GM08714 (cell line): ENCODE measurements at regions not wholly inside any gene's neighbourhood (a gene's known extent, or its start where the extent isn't known, plus 50 kb on each side); places are given as distances from the start of the nearest gene placed in this dataset.
A peak's percentile ranks its signal among the peaks of the same experiment; 100 is the strongest.
"Not testable (repeated sequence)": the region's sequence is repeated elsewhere in the genome, so short reads cannot be mapped to it uniquely, and the experiment has no call there.

Source experiments
- H3K4me3 ChIP-seq: fragments of 200-500 bp; sonication (Bioruptor generic); 2 replicates; pipeline ENCODE4 v1.5.1; 2014; ENCODE audit warnings: mild to moderate bottlenecking, low read length, inconsistent platforms
- ZNF274 ChIP-seq: IDR thresholded peaks from 2 replicates; pipeline ENCODE4 v1.6.1; 2012; ENCODE audit warnings: mild to moderate bottlenecking, low read depth, low read length

- no peak overlapping the region for H3K4me3 ChIP-seq
- TF ChIP-seq ZNF274 = no peak
These were observed 103.8 kb downstream of the RNASET2 start for GRCh38 chr6:166852451-166852975.

GRCh38 chr6:166851911-166852310 lies 104.4 kb downstream of the RNASET2 start:
- no peak overlapping the region for H3K4me3 ChIP-seq
- no peak for TF ChIP-seq ZNF274

GRCh38 chr6:166851426-166851825 lies 104.9 kb downstream of the RNASET2 start:
- TF ChIP-seq ZNF274 = no peak
- H3K4me3 ChIP-seq = no peak overlapping the region

GRCh38 chr6:166850677-166851076 lies 105.7 kb downstream of the RNASET2 start:
- no peak for TF ChIP-seq ZNF274

DNA sequence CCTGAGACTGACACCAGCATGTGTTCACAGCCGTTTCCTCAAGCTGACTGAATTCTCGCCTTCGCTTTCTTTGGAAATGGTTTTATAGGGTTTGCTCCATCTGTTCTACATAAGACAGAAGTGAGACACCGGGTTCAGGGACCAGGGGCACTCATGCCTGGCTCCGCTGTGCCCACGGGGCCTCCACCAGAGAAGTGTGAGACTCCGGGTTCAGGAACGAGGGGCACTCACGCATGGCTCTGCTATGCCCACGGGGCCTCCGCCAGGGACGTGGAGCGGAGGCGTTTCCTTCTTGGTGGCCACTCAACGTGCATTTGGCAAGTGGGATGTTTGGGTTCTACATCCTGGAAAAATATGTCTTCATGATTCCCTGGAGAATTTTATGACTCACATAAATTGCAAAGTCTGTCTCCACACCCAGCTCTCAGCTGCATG lies 106.6 kb downstream of the RNASET2 start:
- no peak overlapping the region for H3K4me3 ChIP-seq
- no peak for TF ChIP-seq ZNF274

More at GRCh38 chr6:166850677-166851076, 105.7 kb downstream of the RNASET2 start:
- no peak overlapping the region for H3K4me3 ChIP-seq

DNA sequence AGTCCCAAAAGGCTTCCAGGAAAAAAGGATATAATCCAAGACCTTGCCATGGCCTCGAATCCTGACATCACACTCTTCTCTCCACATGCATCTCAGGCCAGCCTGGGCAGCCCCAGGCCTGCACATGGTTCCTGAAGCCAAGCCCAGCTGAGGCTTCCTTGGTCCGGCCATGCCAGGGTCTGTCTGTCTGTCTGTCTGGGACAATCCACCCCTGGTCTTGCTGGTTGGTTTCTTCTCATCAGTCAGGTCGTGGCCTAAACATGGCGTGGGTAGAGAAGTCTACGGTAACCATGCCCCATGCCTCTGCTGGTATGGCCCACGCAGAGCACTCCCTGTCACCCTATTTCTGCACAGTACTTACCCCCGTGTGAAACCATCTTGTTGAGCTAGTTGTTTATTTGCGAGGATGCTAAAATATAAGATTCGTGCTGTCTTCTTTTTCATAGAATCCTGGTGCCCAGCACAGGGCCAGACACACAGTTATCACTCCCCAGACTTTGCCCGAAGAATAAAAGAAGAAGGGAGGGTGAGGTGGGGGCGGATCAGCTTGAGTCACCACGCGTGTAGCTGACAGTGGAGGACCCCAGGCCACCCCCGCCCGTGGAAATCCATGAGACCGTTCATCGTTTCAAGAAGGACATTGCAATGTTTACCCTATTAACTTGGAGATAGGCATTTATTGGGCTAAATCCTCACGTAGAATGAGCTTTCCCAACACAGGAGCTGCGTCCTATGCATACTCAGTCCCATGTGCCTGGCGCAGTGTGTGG lies 107.2 kb downstream of the RNASET2 start:
- no peak for TF ChIP-seq ZNF274
- H3K4me3 ChIP-seq = no peak overlapping the region

DNA sequence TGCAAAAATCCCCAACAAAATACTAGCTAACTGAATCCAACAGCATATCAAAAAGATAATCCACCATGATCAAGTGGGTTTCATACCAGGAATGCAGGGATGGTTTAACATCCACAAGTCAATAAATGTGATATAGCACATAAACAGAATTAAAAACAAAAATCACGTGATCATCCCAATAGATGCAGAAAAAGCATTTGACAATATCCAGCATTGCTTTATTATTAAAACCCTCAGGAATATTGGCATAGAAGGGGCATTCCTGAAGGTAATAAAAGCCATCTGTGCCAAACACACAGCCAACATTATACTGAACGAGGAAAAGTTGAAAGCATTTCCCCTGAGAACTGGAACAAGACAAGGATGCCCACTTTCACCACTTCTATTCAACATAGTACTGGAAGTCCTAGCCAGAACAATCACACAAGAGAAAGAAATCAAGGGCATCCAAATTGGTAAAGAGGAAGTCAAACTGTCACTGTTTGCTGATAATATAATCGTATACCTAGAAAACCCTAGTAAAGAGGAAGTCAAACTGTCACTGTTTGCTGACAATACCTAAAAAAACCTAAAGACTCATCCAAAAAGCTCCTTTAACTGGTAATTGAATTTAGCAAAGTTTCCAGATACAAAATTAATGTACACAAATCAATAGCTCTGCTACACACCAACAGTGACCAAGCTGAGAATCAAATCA lies 109.8 kb downstream of the RNASET2 start:
- not testable (repeated sequence) for H3K4me3 ChIP-seq

GRCh38 chr6:166842607-166843006 lies 113.7 kb downstream of the RNASET2 start:
- TF ChIP-seq ZNF274 = no peak
- H3K4me3 ChIP-seq = no peak overlapping the region

GRCh38 chr6:166841216-166841615 lies 115.1 kb downstream of the RNASET2 start:
- H3K4me3 ChIP-seq = no peak overlapping the region
- TF ChIP-seq ZNF274 = no peak

- no peak overlapping the region for H3K4me3 ChIP-seq
- TF ChIP-seq ZNF274 = no peak
These were observed 116.8 kb downstream of the RNASET2 start for GRCh38 chr6:166839569-166839968.

DNA sequence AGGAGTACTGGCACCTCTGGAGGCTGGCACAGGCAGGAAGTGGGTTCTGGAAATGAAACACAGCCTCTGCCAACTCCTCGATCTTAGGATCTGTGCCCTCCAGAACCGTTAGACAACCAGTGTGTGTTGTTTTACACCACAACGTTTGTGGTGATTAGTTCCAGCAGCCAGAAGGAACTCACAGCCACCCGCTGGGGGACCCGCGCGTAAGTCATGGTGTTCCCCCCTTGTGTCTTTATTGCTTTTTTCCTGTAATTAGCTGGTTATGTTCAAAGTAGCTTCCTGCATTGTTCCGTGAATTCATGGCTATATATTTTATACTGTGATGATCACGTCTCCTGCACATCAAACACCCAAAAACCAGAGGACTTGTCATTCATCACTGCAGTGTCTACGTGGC lies 117.4 kb downstream of the RNASET2 start:
- no peak for TF ChIP-seq ZNF274
- no peak overlapping the region for H3K4me3 ChIP-seq

- TF ChIP-seq ZNF274 = no peak
- no peak overlapping the region for H3K4me3 ChIP-seq
These were observed 119.3 kb downstream of the RNASET2 start for GRCh38 chr6:166836785-166837718.

GRCh38 chr6:166834049-166834448 lies 122.3 kb downstream of the RNASET2 start:
- H3K4me3 ChIP-seq = no peak overlapping the region

DNA sequence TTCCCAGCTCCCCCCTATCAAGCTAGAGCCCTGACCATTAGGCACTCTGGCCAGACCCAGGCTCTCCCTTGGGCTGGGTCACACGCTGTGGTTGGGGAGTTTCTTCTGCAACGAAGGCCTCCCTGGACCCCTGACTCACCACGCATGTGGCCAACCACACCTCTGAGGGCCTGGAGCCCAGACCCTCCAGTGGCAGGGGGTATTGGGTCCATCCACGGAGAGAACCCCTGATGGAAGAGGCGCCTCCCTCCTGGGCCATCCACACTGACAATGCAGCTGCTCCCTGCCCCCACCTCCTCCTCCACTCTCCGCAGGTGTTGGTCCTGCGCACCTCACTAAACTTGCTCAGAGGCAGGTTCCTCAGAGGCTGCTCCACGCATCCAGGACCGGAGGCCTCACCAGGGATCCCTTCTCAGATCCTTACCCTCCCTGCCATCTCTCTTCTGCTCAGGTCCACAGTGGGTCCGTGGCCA lies 125.4 kb downstream of the RNASET2 start:
- no peak for TF ChIP-seq ZNF274
- peak overlapping the region; percentile 6; the same call in 1 of the 2 replicates for H3K4me3 ChIP-seq

More at GRCh38 chr6:166834049-166834448, 122.3 kb downstream of the RNASET2 start:
- no peak for TF ChIP-seq ZNF274
